WTC11 (cell line): ENCODE measurements at regions not wholly inside any gene's neighbourhood (a gene's known extent, or its start where the extent isn't known, plus 50 kb on each side); places are given as distances from the start of the nearest gene placed in this dataset.

Experiments
- ATAC-seq: fragments of 200-7000 bp; cut with Tn5 transposase; 2 replicates; pipeline ENCODE4 v1.10.0; 2021; ENCODE audit warnings: mild to moderate bottlenecking, moderate library complexity
- CTCF ChIA-PET: fragments of 300-600 bp; sonication (Branson Sonifier 250); formaldehyde crosslinking; loops from one replicate; lab custom pipeline; 2021; ENCODE audit warnings: antibody characterized with exemption; lab: Charles Lee
- POLR2A ChIA-PET: fragments of 350-600 bp; sonication (Branson Sonifier 250); formaldehyde crosslinking; loops from one replicate; lab custom pipeline; 2021; ENCODE audit warnings: antibody characterized with exemption; lab: Charles Lee
- DNase-seq: peaks from one replicate; pipeline ENCODE4 v3.0.0; 2021; ENCODE audit warnings: low spot score
- H3K27ac Mint-ChIP-seq: 2 replicates; pipeline ENCODE4 v1.8.0; 2021; ENCODE audit warnings: mixed read lengths
- H3K27me3 Mint-ChIP-seq: 2 replicates; pipeline ENCODE4 v1.8.0; 2021; ENCODE audit warnings: low read depth, mild to moderate bottlenecking, moderate library complexity, mixed read lengths
- H3K36me3 Mint-ChIP-seq: 2 replicates; pipeline ENCODE4 v1.8.0; 2021; ENCODE audit warnings: mixed read lengths
- H3K4me1 Mint-ChIP-seq: 2 replicates; pipeline ENCODE4 v1.8.0; 2022; ENCODE audit warnings: mixed read lengths
- H3K4me3 Mint-ChIP-seq: 2 replicates; pipeline ENCODE4 v1.8.0; 2021; ENCODE audit warnings: mild to moderate bottlenecking, moderate library complexity, mixed read lengths
- H3K9me3 Mint-ChIP-seq: 2 replicates; pipeline ENCODE4 v1.8.0; 2021; ENCODE audit warnings: mixed read lengths
- ATF1 ChIP-seq: sonication (generic); formaldehyde crosslinking; IDR thresholded peaks from 2 replicates; pipeline ENCODE4 v1.8.1; 2023; ENCODE audit warnings: mild to moderate bottlenecking, moderate library complexity, missing genetic modification reagents
- CBFB ChIP-seq: sonication (generic); formaldehyde crosslinking; IDR thresholded peaks from 2 replicates; pipeline ENCODE4 v1.8.1; 2022; ENCODE audit warnings: mild to moderate bottlenecking, low read depth, missing genetic modification reagents
- CREB1 ChIP-seq: sonication (generic); formaldehyde crosslinking; IDR thresholded peaks from 2 replicates; pipeline ENCODE4 v1.8.0; 2023; ENCODE audit warnings: mild to moderate bottlenecking, missing genetic modification reagents
- CREM ChIP-seq: sonication (generic); formaldehyde crosslinking; IDR thresholded peaks from 2 replicates; pipeline ENCODE4 v1.8.1; 2022; ENCODE audit warnings: mild to moderate bottlenecking, missing genetic modification reagents, moderate library complexity
- ELF4 ChIP-seq: sonication (generic); formaldehyde crosslinking; IDR thresholded peaks from 2 replicates; pipeline ENCODE4 v1.8.1; 2022; ENCODE audit warnings: low read depth, mild to moderate bottlenecking, moderate library complexity, missing genetic modification reagents
- ETV6 ChIP-seq: sonication (generic); formaldehyde crosslinking; IDR thresholded peaks from 2 replicates; pipeline ENCODE4 v1.8.1; 2022; ENCODE audit warnings: mild to moderate bottlenecking, missing genetic modification reagents
- FOXJ3 ChIP-seq: sonication (generic); formaldehyde crosslinking; IDR thresholded peaks from 2 replicates; pipeline ENCODE4 v1.9.0; 2021; ENCODE audit warnings: missing genetic modification reagents, mild to moderate bottlenecking, borderline replicate concordance
- JAZF1 ChIP-seq: fragments of 250-450 bp; sonication (Bioruptor Pico); IDR thresholded peaks from 2 replicates; pipeline ENCODE4 v1.9.0; 2021; ENCODE audit warnings: moderate library complexity, mild to moderate bottlenecking, inconsistent platforms
- KAT7 ChIP-seq: sonication (generic); formaldehyde crosslinking; IDR thresholded peaks from 2 replicates; pipeline ENCODE4 v1.8.1; 2023; ENCODE audit warnings: missing genetic modification reagents, mild to moderate bottlenecking, borderline replicate concordance
- NR1H2 ChIP-seq: sonication (generic); formaldehyde crosslinking; IDR thresholded peaks from 2 replicates; pipeline ENCODE4 v1.9.0; 2021; ENCODE audit warnings: mild to moderate bottlenecking, moderate library complexity, missing genetic modification reagents
- OVOL2 ChIP-seq: fragments of 250-450 bp; sonication (Bioruptor Pico); IDR thresholded peaks from 2 replicates; pipeline ENCODE4 v1.9.0; 2021; ENCODE audit warnings: mild to moderate bottlenecking, borderline replicate concordance
- RORB ChIP-seq: fragments of 250-450 bp; sonication (Bioruptor Pico); IDR thresholded peaks from 2 replicates; pipeline ENCODE4 v1.9.0; 2021; ENCODE audit warnings: mild to moderate bottlenecking
- SOX15 ChIP-seq: fragments of 250-450 bp; sonication (Bioruptor Pico); IDR thresholded peaks from 2 replicates; pipeline ENCODE4 v1.9.0; 2021; ENCODE audit warnings: mild to moderate bottlenecking
- TEAD1 ChIP-seq: sonication (generic); formaldehyde crosslinking; IDR thresholded peaks from 2 replicates; pipeline ENCODE4 v1.8.0; 2022; ENCODE audit warnings: mild to moderate bottlenecking, missing genetic modification reagents
- ZNF317 ChIP-seq: sonication (generic); formaldehyde crosslinking; IDR thresholded peaks from 2 replicates; pipeline ENCODE4 v1.8.1; 2023; ENCODE audit warnings: low read depth, mild to moderate bottlenecking, moderate library complexity, missing genetic modification reagents, borderline replicate concordance
- ZNF671 ChIP-seq: fragments of 250-450 bp; sonication (Bioruptor Pico); IDR thresholded peaks from 2 replicates; pipeline ENCODE4 v1.8.0; 2021; ENCODE audit warnings: mild to moderate bottlenecking
- TF ChIP-seq, protein P1 (sequence below): sonication (generic); formaldehyde crosslinking; IDR thresholded peaks from 2 replicates; pipeline ENCODE4 v1.8.1; 2022; ENCODE audit warnings: mild to moderate bottlenecking, moderate library complexity, missing genetic modification reagents
- TF ChIP-seq, protein P2 (sequence below): sonication (generic); formaldehyde crosslinking; IDR thresholded peaks from 2 replicates; pipeline ENCODE4 v1.8.1; 2023; ENCODE audit warnings: mild to moderate bottlenecking, moderate library complexity, missing genetic modification reagents
- TF ChIP-seq, protein P3 (sequence below): fragments of 250-450 bp; sonication (Bioruptor Pico); IDR thresholded peaks from 2 replicates; pipeline ENCODE4 v1.9.0; 2021; ENCODE audit warnings: moderate library complexity, mild to moderate bottlenecking, inconsistent platforms, borderline replicate concordance
- TF ChIP-seq, protein P4 (sequence below): sonication (generic); formaldehyde crosslinking; IDR thresholded peaks from 2 replicates; pipeline ENCODE4 v1.8.1; 2022; ENCODE audit warnings: mild to moderate bottlenecking, missing genetic modification reagents, moderate library complexity, borderline replicate concordance
- TF ChIP-seq, protein P5 (sequence below): sonication (generic); formaldehyde crosslinking; IDR thresholded peaks from 2 replicates; pipeline ENCODE4 v1.8.1; 2022; ENCODE audit warnings: low read depth, mild to moderate bottlenecking, moderate library complexity, missing genetic modification reagents, borderline replicate concordance
- TF ChIP-seq, protein P6 (sequence below): sonication (generic); formaldehyde crosslinking; IDR thresholded peaks from 2 replicates; pipeline ENCODE4 v1.8.0; 2022; ENCODE audit warnings: missing genetic modification reagents

DNA sequence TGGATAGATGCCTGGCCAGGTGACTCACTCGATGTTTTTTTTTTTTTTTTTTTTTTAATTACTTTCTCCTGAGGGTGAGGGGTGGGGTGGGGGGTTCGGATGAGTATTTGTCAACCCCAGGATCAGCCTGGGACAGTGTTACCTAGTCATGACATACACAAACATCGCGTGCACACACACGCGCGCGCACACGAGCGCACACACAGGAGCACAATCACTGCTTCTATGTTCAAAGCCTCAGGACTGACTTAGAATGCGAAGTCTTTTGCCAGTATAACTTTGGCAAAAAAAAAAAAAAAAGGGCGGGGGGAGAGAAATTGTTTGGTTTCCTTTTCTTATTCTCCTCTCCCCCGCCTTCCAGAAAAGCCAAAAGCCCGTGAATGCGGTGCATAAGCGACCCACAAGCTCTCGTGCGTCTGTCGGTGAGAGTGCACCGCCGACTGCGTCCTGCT lies 115.0 kb upstream of the TEX13C start:
- no peaks in the 10 kb centered on the region for H3K36me3 Mint-ChIP-seq
- no peak for ATAC-seq
- peak overlapping the region; percentile 92 for H3K4me3 Mint-ChIP-seq
- H3K27me3 Mint-ChIP-seq: peaks cover 23% of the 10 kb centered on the region
- H3K27ac Mint-ChIP-seq: peak overlapping the region; percentile 92; the same call in 1 of the 2 replicates
- H3K4me1 Mint-ChIP-seq: peaks cover 16% of the 10 kb centered on the region
- TF ChIP-seq KAT7 (no peak), CREM (CRISPR knock-in tag) (no peak), ATF1 (no peak), FOXJ3 (CRISPR knock-in tag) (no peak), OVOL2 (CRISPR knock-in tag) (no peak), ZNF671 (CRISPR knock-in tag) (no peak), RORB (CRISPR knock-in tag) (no peak), ELF4 (CRISPR knock-in tag) (no peak), ZNF317 (CRISPR knock-in tag) (no peak)
- TF ChIP-seq, protein P1, sequence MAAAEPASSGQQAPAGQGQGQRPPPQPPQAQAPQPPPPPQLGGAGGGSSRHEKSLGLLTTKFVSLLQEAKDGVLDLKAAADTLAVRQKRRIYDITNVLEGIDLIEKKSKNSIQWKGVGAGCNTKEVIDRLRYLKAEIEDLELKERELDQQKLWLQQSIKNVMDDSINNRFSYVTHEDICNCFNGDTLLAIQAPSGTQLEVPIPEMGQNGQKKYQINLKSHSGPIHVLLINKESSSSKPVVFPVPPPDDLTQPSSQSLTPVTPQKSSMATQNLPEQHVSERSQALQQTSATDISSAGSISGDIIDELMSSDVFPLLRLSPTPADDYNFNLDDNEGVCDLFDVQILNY (CRISPR knock-in tag): no peak
- TF ChIP-seq, protein P2, sequence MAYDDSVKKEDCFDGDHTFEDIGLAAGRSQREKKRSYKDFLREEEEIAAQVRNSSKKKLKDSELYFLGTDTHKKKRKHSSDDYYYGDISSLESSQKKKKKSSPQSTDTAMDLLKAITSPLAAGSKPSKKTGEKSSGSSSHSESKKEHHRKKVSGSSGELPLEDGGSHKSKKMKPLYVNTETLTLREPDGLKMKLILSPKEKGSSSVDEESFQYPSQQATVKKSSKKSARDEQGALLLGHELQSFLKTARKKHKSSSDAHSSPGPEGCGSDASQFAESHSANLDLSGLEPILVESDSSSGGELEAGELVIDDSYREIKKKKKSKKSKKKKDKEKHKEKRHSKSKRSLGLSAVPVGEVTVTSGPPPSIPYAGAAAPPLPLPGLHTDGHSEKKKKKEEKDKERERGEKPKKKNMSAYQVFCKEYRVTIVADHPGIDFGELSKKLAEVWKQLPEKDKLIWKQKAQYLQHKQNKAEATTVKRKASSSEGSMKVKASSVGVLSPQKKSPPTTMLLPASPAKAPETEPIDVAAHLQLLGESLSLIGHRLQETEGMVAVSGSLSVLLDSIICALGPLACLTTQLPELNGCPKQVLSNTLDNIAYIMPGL (CRISPR knock-in tag): no peak
- TF ChIP-seq, protein P3, sequence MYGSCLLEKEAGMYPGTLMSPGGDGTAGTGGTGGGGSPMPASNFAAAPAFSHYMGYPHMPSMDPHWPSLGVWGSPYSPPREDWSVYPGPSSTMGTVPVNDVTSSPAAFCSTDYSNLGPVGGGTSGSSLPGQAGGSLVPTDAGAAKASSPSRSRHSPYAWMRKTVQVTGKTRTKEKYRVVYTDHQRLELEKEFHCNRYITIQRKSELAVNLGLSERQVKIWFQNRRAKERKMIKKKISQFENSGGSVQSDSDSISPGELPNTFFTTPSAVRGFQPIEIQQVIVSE: no peak
- TF ChIP-seq, protein P4, sequence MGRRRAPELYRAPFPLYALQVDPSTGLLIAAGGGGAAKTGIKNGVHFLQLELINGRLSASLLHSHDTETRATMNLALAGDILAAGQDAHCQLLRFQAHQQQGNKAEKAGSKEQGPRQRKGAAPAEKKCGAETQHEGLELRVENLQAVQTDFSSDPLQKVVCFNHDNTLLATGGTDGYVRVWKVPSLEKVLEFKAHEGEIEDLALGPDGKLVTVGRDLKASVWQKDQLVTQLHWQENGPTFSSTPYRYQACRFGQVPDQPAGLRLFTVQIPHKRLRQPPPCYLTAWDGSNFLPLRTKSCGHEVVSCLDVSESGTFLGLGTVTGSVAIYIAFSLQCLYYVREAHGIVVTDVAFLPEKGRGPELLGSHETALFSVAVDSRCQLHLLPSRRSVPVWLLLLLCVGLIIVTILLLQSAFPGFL (CRISPR knock-in tag): no peak
- TF ChIP-seq, protein P5, sequence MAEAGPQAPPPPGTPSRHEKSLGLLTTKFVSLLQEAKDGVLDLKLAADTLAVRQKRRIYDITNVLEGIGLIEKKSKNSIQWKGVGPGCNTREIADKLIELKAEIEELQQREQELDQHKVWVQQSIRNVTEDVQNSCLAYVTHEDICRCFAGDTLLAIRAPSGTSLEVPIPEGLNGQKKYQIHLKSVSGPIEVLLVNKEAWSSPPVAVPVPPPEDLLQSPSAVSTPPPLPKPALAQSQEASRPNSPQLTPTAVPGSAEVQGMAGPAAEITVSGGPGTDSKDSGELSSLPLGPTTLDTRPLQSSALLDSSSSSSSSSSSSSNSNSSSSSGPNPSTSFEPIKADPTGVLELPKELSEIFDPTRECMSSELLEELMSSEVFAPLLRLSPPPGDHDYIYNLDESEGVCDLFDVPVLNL (CRISPR knock-in tag): no peak
- no peak for DNase-seq
- ChIA-PET CTCF (interaction anchor here (0.7 to 2.0 kb wide), 2 partner anchors 73 to 100 kb away, joined by 3 to 6 read pairs; no protein-coding TSS in a partner anchor), POLR2A (interaction anchor here (1.2 kb wide), 1 partner anchor 177 kb away, joined by 8 read pairs; no protein-coding TSS in a partner anchor)
- H3K9me3 Mint-ChIP-seq: peaks cover 3% of the 10 kb centered on the region; the same call in 1 of the 2 replicates

DNA sequence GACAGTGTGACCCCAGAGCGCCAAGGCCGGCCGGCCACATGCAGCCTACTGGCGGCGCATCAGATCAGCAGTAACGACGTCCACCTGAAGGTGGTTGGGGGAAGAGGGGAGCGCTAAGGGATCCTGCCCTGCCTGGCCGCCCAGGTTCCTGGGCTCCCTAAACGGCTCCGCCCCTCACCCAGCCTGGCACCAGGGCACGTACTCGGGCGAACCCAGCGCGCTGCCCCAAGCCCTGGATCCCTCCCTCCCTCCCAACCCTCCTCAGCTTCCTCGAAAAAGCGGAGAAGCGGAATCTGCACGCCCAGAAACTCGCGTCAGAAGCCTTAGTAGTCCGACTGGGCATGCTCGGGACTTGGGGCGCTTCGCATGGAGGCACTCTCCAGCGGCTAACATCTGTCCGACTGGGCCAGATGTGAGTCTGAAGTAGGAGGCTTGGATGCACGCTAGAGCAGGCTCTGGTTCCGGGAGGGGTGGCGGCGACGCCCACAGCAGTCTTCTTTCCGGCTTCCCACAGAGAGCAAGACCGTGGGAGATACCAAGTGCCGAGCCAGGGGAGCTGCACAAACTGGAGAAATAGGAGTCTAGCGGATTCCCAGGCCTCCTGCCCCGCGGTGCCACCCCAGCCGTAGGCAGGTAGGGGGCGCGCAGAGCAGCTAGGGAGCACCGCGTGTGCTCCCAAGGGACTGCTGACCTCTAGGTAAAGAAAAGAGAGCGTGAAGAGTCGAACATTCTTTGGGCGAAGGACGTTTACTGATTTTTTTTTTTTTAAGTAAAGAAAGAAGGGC lies 114.3 kb upstream of the TEX13C start:
- H3K4me1 Mint-ChIP-seq: peaks cover 21% of the 10 kb centered on the region
- ChIA-PET CTCF (interaction anchor here (0.6 to 2.0 kb wide), 12 partner anchors 22 to 792 kb away, joined by 3 to 6 read pairs (median 3); partner anchors contain the start of gene TEX13C), POLR2A (no interaction called here)
- H3K9me3 Mint-ChIP-seq: peaks cover 3% of the 10 kb centered on the region; the same call in 1 of the 2 replicates
- H3K36me3 Mint-ChIP-seq: no peaks in the 10 kb centered on the region
- ATAC-seq (peak; percentile 46), DNase-seq (peak; percentile 67)
- peaks cover 23% of the 10 kb centered on the region for H3K27me3 Mint-ChIP-seq
- H3K4me3 Mint-ChIP-seq: peak overlapping the region; percentile 92
- peak overlapping the region; percentile 96 for H3K27ac Mint-ChIP-seq
- TF ChIP-seq NR1H2 (CRISPR knock-in tag) (no peak), CREB1 (CRISPR knock-in tag) (no peak), CBFB (CRISPR knock-in tag) (no peak), TEAD1 (CRISPR knock-in tag) (0 out of 2 replicates have a peak, but pooled peaks have one; percentile 27), ETV6 (no peak), JAZF1 (CRISPR knock-in tag) (no peak), SOX15 (no peak), RORB (CRISPR knock-in tag) (no peak)
- TF ChIP-seq, protein P6, sequence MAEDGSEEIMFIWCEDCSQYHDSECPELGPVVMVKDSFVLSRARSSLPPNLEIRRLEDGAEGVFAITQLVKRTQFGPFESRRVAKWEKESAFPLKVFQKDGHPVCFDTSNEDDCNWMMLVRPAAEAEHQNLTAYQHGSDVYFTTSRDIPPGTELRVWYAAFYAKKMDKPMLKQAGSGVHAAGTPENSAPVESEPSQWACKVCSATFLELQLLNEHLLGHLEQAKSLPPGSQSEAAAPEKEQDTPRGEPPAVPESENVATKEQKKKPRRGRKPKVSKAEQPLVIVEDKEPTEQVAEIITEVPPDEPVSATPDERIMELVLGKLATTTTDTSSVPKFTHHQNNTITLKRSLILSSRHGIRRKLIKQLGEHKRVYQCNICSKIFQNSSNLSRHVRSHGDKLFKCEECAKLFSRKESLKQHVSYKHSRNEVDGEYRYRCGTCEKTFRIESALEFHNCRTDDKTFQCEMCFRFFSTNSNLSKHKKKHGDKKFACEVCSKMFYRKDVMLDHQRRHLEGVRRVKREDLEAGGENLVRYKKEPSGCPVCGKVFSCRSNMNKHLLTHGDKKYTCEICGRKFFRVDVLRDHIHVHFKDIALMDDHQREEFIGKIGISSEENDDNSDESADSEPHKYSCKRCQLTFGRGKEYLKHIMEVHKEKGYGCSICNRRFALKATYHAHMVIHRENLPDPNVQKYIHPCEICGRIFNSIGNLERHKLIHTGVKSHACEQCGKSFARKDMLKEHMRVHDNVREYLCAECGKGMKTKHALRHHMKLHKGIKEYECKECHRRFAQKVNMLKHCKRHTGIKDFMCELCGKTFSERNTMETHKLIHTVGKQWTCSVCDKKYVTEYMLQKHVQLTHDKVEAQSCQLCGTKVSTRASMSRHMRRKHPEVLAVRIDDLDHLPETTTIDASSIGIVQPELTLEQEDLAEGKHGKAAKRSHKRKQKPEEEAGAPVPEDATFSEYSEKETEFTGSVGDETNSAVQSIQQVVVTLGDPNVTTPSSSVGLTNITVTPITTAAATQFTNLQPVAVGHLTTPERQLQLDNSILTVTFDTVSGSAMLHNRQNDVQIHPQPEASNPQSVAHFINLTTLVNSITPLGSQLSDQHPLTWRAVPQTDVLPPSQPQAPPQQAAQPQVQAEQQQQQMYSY (CRISPR knock-in tag): peak; percentile 91
